ENCODE measurements at regions not wholly inside any gene's neighbourhood (a gene's known extent, or its start where the extent isn't known, plus 50 kb on each side); places are given as distances from the start of the nearest gene placed in this dataset.

- H3K36me3 ChIP-seq (ENCODE audit: control insufficient read depth, insufficient read depth, low read length): no peaks in the 10 kb centered on the region
- H3K27me3 ChIP-seq (replicated peaks; ENCODE audit: control insufficient read depth, insufficient read depth, low read length): peaks cover 7% of the 10 kb centered on the region
- DNase-seq (ENCODE audit: extremely low read depth, insufficient read length): no peak
- H3K4me3 ChIP-seq (replicated peaks; ENCODE audit: low read depth, low read length): no peak overlapping the region
- TF ChIP-seq CTCF (IDR thresholded peaks at IDR 0.05; ENCODE audit: insufficient read depth, low read length, poor library complexity, severe bottlenecking): no peak
Measured at GRCh38 chr3:43964640-43965039, 273.9 kb downstream of the ABHD5 start.

GRCh38 chr3:43965656-43966055 is 274.9 kb downstream of the ABHD5 start:
- DNase-seq (ENCODE audit: extremely low read depth, insufficient read length): no peak
- no peak overlapping the region for H3K4me3 ChIP-seq (replicated peaks; ENCODE audit: low read depth, low read length)

GRCh38 chr3:43966126-43966525 is 275.4 kb downstream of the ABHD5 start:
- H3K27me3 ChIP-seq (replicated peaks; ENCODE audit: control insufficient read depth, insufficient read depth, low read length): peaks cover 7% of the 10 kb centered on the region
- TF ChIP-seq CTCF (IDR thresholded peaks at IDR 0.05; ENCODE audit: insufficient read depth, low read length, poor library complexity, severe bottlenecking): no peak
- peak; percentile 36 for DNase-seq (ENCODE audit: extremely low read depth, insufficient read length)
- no peaks in the 10 kb centered on the region for H3K36me3 ChIP-seq (ENCODE audit: control insufficient read depth, insufficient read depth, low read length)
- no peak overlapping the region for H3K4me3 ChIP-seq (replicated peaks; ENCODE audit: low read depth, low read length)

More at GRCh38 chr3:43965656-43966055, 274.9 kb downstream of the ABHD5 start:
- TF ChIP-seq CTCF (IDR thresholded peaks at IDR 0.05; ENCODE audit: insufficient read depth, low read length, poor library complexity, severe bottlenecking): no peak
- Histone ChIP-seq H3K27me3 (replicated peaks; ENCODE audit: control insufficient read depth, insufficient read depth, low read length) (peaks cover 7% of the 10 kb centered on the region), H3K36me3 (ENCODE audit: control insufficient read depth, insufficient read depth, low read length) (no peaks in the 10 kb centered on the region)

- no peak for DNase-seq (ENCODE audit: extremely low read depth, insufficient read length)
- H3K27me3 ChIP-seq (replicated peaks; ENCODE audit: control insufficient read depth, insufficient read depth, low read length): peaks cover 7% of the 10 kb centered on the region
- H3K36me3 ChIP-seq (ENCODE audit: control insufficient read depth, insufficient read depth, low read length): no peaks in the 10 kb centered on the region
- no peak for TF ChIP-seq CTCF (IDR thresholded peaks at IDR 0.05; ENCODE audit: insufficient read depth, low read length, poor library complexity, severe bottlenecking)
- H3K4me3 ChIP-seq (replicated peaks; ENCODE audit: low read depth, low read length): no peak overlapping the region
Measured at GRCh38 chr3:43966530-43966929, 275.2 kb upstream of the TOPAZ1 start.

GRCh38 chr3:43968465-43968864 is 273.2 kb upstream of the TOPAZ1 start:
- no peaks in the 10 kb centered on the region for H3K36me3 ChIP-seq (ENCODE audit: control insufficient read depth, insufficient read depth, low read length)
- peaks cover 3% of the 10 kb centered on the region; the same call in 1 of the 2 replicates for H3K27me3 ChIP-seq (replicated peaks; ENCODE audit: control insufficient read depth, insufficient read depth, low read length)
- DNase-seq (ENCODE audit: extremely low read depth, insufficient read length): no peak
- H3K4me3 ChIP-seq (replicated peaks; ENCODE audit: low read depth, low read length): no peak overlapping the region
- TF ChIP-seq CTCF (IDR thresholded peaks at IDR 0.05; ENCODE audit: insufficient read depth, low read length, poor library complexity, severe bottlenecking): no peak

GRCh38 chr3:43969944-43970343 is 271.7 kb upstream of the TOPAZ1 start:
- H3K4me3 ChIP-seq (replicated peaks; ENCODE audit: low read depth, low read length): no peak overlapping the region
- no peaks in the 10 kb centered on the region for H3K36me3 ChIP-seq (ENCODE audit: control insufficient read depth, insufficient read depth, low read length)
- peaks cover 3% of the 10 kb centered on the region; the same call in 1 of the 2 replicates for H3K27me3 ChIP-seq (replicated peaks; ENCODE audit: control insufficient read depth, insufficient read depth, low read length)
- no peak for TF ChIP-seq CTCF (IDR thresholded peaks at IDR 0.05; ENCODE audit: insufficient read depth, low read length, poor library complexity, severe bottlenecking)
- no peak for DNase-seq (ENCODE audit: extremely low read depth, insufficient read length)
